Loucy (cell line): ENCODE measurements at regions not wholly inside any gene's neighbourhood (a gene's known extent, or its start where the extent isn't known, plus 50 kb on each side); places are given as distances from the start of the nearest gene placed in this dataset.

Source experiments
- H2AFZ ChIP-seq: fragments of 200-600 bp; sonication (generic); 2 replicates; pipeline ENCODE4 v1.6.0; 2016; ENCODE audit warnings: antibody characterized with exemption, mild to moderate bottlenecking, low read length, moderate library complexity
- H3F3A ChIP-seq: fragments of 200-600 bp; 2 replicates; pipeline ENCODE4 v1.6.0; 2016; ENCODE audit warnings: antibody characterized with exemption, low read depth, mild to moderate bottlenecking
- H3K27me3 ChIP-seq: fragments of 200-600 bp; sonication (generic); 2 replicates; pipeline ENCODE4 v1.6.1; 2014; ENCODE audit warnings: low read length, mild to moderate bottlenecking; ENCODE audit not compliant: insufficient read depth, poor library complexity, severe bottlenecking
- H3K36me3 ChIP-seq: fragments of 200-600 bp; sonication (generic); 2 replicates; pipeline ENCODE4 v1.6.1; 2016; ENCODE audit warnings: low read length; ENCODE audit not compliant: insufficient read depth
- H3K4me1 ChIP-seq: fragments of 200-600 bp; sonication (generic); 2 replicates; pipeline ENCODE4 v1.5.1; 2014; ENCODE audit warnings: low read length, mild to moderate bottlenecking; ENCODE audit not compliant: insufficient read depth, poor library complexity, severe bottlenecking
- H3K4me2 ChIP-seq: fragments of 200-600 bp; sonication (generic); 2 replicates; pipeline ENCODE4 v1.6.0; 2014; ENCODE audit warnings: antibody characterized with exemption, low read length, low read depth, mild to moderate bottlenecking; ENCODE audit not compliant: poor library complexity, severe bottlenecking
- H3K4me3 ChIP-seq: fragments of 200-600 bp; sonication (generic); 2 replicates; pipeline ENCODE4 v1.5.1; 2014; ENCODE audit warnings: low read length, mild to moderate bottlenecking, mixed read lengths; ENCODE audit not compliant: poor library complexity, severe bottlenecking
- H3K79me2 ChIP-seq: fragments of 200-600 bp; sonication (generic); 2 replicates; pipeline ENCODE4 v1.6.1; 2014; ENCODE audit warnings: low read length; ENCODE audit not compliant: insufficient read depth
- H3K9ac ChIP-seq: fragments of 200-600 bp; sonication (generic); 2 replicates; pipeline ENCODE4 v1.6.0; 2014; ENCODE audit warnings: mild to moderate bottlenecking, low read depth, low read length, moderate library complexity; ENCODE audit not compliant: poor library complexity, severe bottlenecking
- H3K9me2 ChIP-seq: fragments of 200-600 bp; sonication (generic); replicated peaks from 2 replicates; pipeline ENCODE4 v1.6.1; 2016; ENCODE audit warnings: low read depth, low read length, mixed read lengths
- H3K9me3 ChIP-seq: fragments of 200-600 bp; sonication (generic); 2 replicates; pipeline ENCODE4 v1.6.1; 2014; ENCODE audit warnings: mild to moderate bottlenecking, antibody characterized with exemption, low read length, low read depth; ENCODE audit not compliant: insufficient read depth
- H4K20me1 ChIP-seq: fragments of 200-600 bp; sonication (generic); 2 replicates; pipeline ENCODE4 v1.6.0; 2014; ENCODE audit warnings: antibody characterized with exemption, low read length, mild to moderate bottlenecking; ENCODE audit not compliant: insufficient read depth, poor library complexity, severe bottlenecking
- EZH2phosphoT487 ChIP-seq: fragments of 200-600 bp; IDR thresholded peaks from 2 replicates; pipeline ENCODE4 v1.6.1; 2018; ENCODE audit warnings: antibody characterized with exemption, mild to moderate bottlenecking, moderate library complexity, borderline replicate concordance
- TF ChIP-seq, protein P1 (sequence below): fragments of 200-600 bp; sonication (generic); conservative IDR thresholded peaks from 2 replicates; pipeline ENCODE4 v1.5.1; 2014; ENCODE audit warnings: mild to moderate bottlenecking, antibody characterized with exemption, low read length

DNA sequence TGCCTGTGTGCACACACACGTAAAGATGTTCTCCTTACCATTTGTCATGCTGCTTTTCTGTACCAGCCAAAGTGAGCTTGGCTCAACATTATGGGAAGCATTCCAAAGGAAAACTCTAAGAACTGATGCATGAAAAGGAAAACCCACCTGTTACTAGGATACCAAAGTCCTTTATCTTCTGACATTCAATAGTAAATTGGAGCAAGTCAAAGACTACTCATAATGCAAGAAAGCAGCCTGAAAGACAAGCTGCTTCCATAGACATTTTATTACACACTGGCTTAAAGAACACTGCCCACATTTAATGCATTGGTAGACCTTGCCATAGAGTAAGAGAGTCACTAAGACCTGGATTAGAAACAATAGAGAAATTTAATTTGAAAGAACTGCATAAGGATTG, 159.0 kb downstream of the LRIG3 start:
- no peaks in the 10 kb centered on the region for H3K27me3 ChIP-seq
- no peak overlapping the region for H3K9ac ChIP-seq
- H3K9me3 ChIP-seq: no peaks in the 10 kb centered on the region
- no peaks in the 10 kb centered on the region for H3K79me2 ChIP-seq
- no peaks in the 10 kb centered on the region for H4K20me1 ChIP-seq
- no peak overlapping the region for H3K4me2 ChIP-seq
- no peaks in the 10 kb centered on the region for H3K9me2 ChIP-seq
- H3K4me1 ChIP-seq: no peaks in the 10 kb centered on the region
- no peak overlapping the region for H3K4me3 ChIP-seq
- no peak overlapping the region for H2AFZ ChIP-seq
- no peaks in the 10 kb centered on the region for H3K36me3 ChIP-seq
- TF ChIP-seq, protein P1, sequence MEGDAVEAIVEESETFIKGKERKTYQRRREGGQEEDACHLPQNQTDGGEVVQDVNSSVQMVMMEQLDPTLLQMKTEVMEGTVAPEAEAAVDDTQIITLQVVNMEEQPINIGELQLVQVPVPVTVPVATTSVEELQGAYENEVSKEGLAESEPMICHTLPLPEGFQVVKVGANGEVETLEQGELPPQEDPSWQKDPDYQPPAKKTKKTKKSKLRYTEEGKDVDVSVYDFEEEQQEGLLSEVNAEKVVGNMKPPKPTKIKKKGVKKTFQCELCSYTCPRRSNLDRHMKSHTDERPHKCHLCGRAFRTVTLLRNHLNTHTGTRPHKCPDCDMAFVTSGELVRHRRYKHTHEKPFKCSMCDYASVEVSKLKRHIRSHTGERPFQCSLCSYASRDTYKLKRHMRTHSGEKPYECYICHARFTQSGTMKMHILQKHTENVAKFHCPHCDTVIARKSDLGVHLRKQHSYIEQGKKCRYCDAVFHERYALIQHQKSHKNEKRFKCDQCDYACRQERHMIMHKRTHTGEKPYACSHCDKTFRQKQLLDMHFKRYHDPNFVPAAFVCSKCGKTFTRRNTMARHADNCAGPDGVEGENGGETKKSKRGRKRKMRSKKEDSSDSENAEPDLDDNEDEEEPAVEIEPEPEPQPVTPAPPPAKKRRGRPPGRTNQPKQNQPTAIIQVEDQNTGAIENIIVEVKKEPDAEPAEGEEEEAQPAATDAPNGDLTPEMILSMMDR: no peak
- no peak for TF ChIP-seq EZH2phosphoT487
- no peaks in the 10 kb centered on the region for H3F3A ChIP-seq

DNA sequence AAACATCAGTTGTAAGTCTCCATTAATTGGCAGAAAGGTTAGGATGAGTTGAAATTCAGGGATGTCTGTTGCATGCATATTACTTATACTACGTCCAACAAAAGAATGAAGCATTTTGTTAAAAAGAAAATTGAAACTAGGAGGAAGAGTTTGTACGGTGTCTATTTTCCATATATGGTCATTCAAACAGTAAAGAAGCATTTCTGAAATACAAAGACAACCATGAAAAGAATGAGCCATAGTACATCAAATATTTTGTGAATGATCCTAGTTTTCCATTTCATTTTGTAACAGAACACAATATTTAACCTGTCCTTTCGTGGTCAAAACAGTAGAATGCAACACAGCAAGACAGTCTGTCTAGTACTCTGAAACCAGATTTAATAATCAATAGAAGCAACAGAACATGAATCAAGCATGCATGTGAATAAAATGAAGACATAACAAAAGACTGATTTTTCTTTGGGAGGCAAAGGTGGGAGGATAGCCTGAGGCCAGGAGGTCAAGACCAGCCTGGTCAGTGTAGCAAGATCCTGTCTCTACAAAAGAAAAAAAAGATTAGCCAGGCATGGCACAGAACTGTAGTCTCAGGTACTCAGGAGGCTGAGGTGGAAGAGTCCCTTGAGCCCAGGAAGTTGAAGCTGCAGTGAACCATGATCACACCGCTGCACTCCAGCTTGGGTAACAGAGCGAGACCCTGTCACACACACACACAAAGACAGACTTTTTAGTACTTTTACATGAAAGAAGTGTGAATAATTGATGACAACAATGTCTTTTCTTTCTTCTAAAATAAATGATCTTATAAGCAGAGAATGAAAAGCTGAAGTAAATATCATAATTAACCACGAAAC, 156.0 kb downstream of the LRIG3 start:
- no peaks in the 10 kb centered on the region for H3K4me1 ChIP-seq

DNA sequence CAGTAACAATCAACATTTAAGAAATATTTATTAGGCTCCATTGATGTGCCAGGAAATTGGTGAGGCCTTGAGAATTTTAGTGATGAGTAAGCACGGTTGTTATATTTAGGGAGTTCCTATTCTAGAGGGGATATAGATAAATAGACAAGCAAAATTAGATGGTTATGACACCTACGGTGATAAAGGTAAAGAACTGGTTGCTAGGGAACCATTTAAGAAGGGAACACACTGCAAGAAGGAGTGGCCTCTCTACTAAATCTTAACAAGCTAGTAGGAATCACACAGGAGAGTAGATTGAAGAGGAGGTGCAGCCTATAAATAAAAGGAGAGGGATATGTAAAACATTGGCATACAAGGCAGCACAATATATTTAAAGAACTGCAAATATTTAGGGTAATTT, 155.2 kb downstream of the LRIG3 start:
- no peaks in the 10 kb centered on the region for H3K9me2 ChIP-seq
- H3K9ac ChIP-seq: no peak overlapping the region
- H3K4me2 ChIP-seq: no peak overlapping the region
- no peak overlapping the region for H2AFZ ChIP-seq
- H3K36me3 ChIP-seq: no peaks in the 10 kb centered on the region
- no peaks in the 10 kb centered on the region for H3K4me1 ChIP-seq
- no peak for TF ChIP-seq EZH2phosphoT487
- TF ChIP-seq, protein P1: no peak
- H3K79me2 ChIP-seq: no peaks in the 10 kb centered on the region
- H3F3A ChIP-seq: no peaks in the 10 kb centered on the region
- H3K4me3 ChIP-seq: no peak overlapping the region
- no peaks in the 10 kb centered on the region for H3K9me3 ChIP-seq
- H4K20me1 ChIP-seq: no peaks in the 10 kb centered on the region
- H3K27me3 ChIP-seq: no peaks in the 10 kb centered on the region

More for the DNA sequence above, 156.0 kb downstream of the LRIG3 start:
- Histone ChIP-seq H3K9me3 (no peaks in the 10 kb centered on the region), H2AFZ (no peak overlapping the region), H3K36me3 (no peaks in the 10 kb centered on the region), H3F3A (no peaks in the 10 kb centered on the region), H4K20me1 (no peaks in the 10 kb centered on the region), H3K9ac (no peak overlapping the region), H3K9me2 (no peaks in the 10 kb centered on the region), H3K27me3 (no peaks in the 10 kb centered on the region), H3K4me3 (no peak overlapping the region), H3K4me2 (no peak overlapping the region), H3K79me2 (no peaks in the 10 kb centered on the region)
- TF ChIP-seq, protein P1: no peak
- TF ChIP-seq EZH2phosphoT487: no peak
